ENCODE measurements at regions not wholly inside any gene's neighbourhood (a gene's known extent, or its start where the extent isn't known, plus 50 kb on each side); places are given as distances from the start of the nearest gene placed in this dataset.
A peak's percentile ranks its signal among the peaks of the same experiment; 100 is the strongest.

DNA sequence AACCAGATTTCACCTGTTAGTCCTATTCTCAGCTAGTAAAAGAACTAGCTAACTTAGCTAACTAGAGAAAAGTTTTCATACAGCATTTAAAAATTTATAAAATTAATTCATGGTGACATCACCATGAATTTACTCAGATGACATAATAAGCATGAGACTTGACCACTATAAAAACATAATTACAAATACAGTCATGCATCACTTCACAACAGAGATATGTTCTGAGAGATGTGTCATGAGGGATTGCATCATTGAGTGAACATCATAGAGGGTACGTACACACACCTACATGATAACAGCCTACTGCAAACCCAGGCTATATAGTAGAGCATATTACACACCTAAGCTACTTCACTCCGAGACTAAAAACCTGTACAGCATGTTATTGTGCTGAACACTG lies 481.3 kb upstream of the CHAC2 start:
- no peak for DNase-seq (ENCODE audit: low read depth in 4 of 4, low spot score in 3 of 4)

GRCh38 chr2:53275743-53276142 lies 491.9 kb upstream of the CHAC2 start:
- no peak for DNase-seq (ENCODE audit: low read depth in 4 of 4, low spot score in 3 of 4)

DNA sequence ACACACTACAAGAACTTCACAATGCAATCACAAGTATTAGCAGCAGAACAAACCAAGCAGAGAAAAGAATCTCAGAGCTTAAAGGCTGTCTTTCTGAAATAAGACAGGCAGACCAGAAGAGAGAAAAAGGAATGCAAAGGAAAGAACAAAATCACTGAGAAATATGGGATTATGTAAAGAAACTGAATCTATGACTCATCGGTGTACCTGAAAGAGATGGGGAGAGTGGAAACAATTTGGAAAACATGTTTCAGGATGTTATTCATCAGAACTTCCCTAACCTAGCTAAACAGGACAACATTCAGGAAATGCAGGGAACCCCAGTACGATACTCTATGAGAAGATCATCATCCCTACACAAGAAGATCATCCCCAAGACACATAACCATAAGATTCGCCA lies 499.0 kb upstream of the CHAC2 start:
- DNase-seq (ENCODE audit: low read depth in 4 of 4, low spot score in 3 of 4), result no peak

- DNase-seq (ENCODE audit: low read depth in 4 of 4, low spot score in 3 of 4), result no peak
These were observed 499.5 kb upstream of the CHAC2 start for GRCh38 chr2:53268086-53268485.

- DNase-seq (ENCODE audit: low read depth in 4 of 4, low spot score in 3 of 4), result no peak
These were observed 501.9 kb upstream of the CHAC2 start for GRCh38 chr2:53265544-53266299.

- DNase-seq (ENCODE audit: low read depth in 4 of 4, low spot score in 3 of 4), result no peak
These were observed 507.0 kb upstream of the CHAC2 start for GRCh38 chr2:53260568-53260967.

DNA sequence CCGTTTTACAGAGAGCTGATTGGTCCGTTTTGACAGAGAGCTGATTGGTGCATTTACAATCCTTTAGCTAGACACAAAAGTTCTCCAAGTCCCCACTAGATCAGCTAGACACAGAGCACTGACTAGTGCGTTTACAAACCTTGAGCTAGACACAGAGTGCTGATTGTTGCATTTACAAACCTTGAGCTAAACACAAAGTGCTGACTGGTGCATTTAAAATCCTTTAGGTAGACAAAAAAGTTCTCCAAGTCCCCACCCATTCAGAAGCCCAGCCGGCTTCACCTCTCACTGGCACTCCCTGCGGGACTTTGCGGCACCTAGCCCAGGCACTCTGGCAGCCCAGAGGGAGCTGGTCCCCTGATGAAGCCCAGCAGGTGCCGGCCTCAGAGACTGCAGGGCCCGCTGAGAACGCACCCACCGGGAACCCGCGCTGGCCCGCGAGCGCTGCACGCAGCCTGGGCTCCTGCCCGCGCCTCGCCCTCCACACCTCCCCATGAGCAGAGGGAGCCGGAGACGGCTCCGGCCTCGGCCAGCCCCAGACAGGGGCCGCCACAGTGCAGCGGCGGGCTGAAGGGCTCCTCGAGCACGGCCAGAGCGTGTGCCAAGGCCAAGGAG lies 508.1 kb upstream of the CHAC2 start:
- DNase-seq (ENCODE audit: low read depth in 4 of 4, low spot score in 3 of 4), result no peak

DNA sequence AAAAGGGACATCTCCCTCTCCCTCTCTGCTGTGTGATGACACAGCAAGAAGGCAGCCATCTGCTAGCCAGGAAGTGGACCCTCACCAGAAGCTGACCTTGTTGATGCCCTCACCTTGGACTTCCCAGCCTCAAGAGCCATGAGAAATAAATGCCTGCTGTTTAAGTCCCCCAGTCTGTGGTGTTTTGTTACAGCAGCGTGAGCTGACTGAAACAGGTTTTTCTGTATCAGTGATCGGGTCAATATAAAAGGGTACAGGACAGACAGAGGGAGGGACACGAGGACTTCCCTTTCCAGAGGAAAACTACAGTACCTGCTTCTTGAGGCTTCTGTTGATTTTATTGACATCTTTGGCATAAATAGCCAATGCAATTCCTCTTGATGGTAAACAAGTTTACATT lies 510.3 kb upstream of the CHAC2 start:
- no peak for DNase-seq (ENCODE audit: low read depth in 4 of 4, low spot score in 3 of 4)

- no peak for DNase-seq (ENCODE audit: low read depth in 4 of 4, low spot score in 3 of 4)
These were observed 514.4 kb upstream of the CHAC2 start for GRCh38 chr2:53253244-53253643.

DNA sequence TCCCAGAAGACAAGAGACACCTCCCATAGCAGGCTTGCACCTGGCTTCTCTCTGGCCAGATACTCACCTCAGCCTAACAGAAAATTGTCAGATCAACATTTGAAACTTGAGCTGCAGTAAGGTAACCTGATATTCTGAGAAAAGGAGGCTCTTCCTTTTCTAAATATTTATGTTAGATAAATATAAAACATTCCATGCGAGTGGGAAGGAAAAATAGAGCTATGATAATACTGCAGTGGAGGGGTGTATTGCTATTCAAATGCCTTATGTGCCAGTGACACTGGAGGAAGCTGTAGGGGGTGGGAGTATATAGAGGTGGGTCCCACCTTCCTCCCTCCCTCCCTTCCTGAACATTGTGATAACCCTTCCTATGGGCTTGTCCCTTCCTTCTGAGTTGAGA lies 515.5 kb upstream of the CHAC2 start:
- no peak for DNase-seq (ENCODE audit: low read depth in 4 of 4, low spot score in 3 of 4)

GRCh38 chr2:53247956-53248735 lies 519.5 kb upstream of the CHAC2 start:
- no peak for DNase-seq (ENCODE audit: low read depth in 4 of 4, low spot score in 3 of 4)

GRCh38 chr2:53243430-53243829 lies 524.2 kb upstream of the CHAC2 start:
- no peak for DNase-seq (ENCODE audit: low read depth in 4 of 4, low spot score in 3 of 4)

- no peak for DNase-seq (ENCODE audit: low read depth in 4 of 4, low spot score in 3 of 4)
These were observed 525.5 kb upstream of the CHAC2 start for GRCh38 chr2:53242090-53242489.

DNA sequence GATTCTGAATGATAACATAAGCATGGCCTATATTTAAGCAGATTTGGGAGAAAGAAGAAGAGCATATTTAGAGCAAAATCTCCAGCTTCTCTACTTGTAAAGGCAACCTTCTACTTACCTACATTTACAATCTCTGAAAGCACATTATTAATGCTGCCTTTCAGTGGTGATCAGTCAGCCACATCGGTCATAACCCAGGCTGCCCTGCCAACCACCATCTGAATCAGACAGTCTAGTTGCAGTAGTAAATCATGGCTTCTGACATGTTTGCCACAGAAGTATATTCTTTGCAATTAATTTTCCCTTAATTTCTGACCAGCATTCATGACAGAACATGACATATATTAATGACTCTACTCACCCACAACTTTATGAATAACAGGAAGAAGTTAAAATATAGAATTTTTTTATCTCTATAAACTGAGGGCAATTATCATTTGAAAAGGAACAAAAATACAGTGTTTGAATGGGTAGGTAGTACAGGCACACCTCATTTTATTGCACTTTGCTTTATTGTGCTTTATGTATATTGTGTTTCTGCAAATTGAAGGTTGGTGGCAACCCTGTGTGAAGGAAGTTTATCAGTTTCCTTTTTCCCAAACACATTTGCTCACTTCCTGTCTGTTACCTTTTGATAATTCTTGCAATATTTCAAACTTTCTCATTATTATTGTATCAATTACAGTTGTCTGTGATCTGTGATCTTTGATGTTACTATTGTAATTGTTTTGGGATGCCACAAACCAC lies 531.6 kb upstream of the CHAC2 start:
- peak in 1 of 4 donors; percentile 33 for DNase-seq (ENCODE audit: low read depth in 4 of 4, low spot score in 3 of 4)

- DNase-seq (ENCODE audit: low read depth in 4 of 4, low spot score in 3 of 4), result no peak
These were observed 533.1 kb upstream of the CHAC2 start for GRCh38 chr2:53234548-53234903.

- no peak for DNase-seq (ENCODE audit: low read depth in 4 of 4, low spot score in 3 of 4)
These were observed 533.7 kb upstream of the CHAC2 start for GRCh38 chr2:53233759-53234547.

DNA sequence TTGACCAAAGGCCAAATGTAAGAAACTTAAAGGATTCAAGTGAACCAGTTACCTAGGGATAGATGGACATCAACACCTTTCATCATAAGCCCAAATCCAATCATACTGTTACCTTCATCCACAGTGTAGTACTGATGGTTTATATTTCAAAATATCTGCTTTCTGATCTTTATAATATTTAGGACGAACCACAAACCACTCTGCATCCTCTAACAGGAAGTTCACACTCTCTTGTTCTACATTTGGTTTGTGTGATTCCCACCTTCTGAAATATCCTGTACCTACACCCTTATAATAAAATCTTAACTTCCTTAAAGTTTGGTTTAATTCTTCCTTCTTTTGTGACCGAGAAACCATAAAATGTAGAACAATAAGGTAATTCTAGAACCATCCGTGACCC lies 535.7 kb upstream of the CHAC2 start:
- no peak for DNase-seq (ENCODE audit: low read depth in 4 of 4, low spot score in 3 of 4)

- no peak for DNase-seq (ENCODE audit: low read depth in 4 of 4, low spot score in 3 of 4)
These were observed 536.9 kb upstream of the CHAC2 start for GRCh38 chr2:53230691-53231090.

DNA sequence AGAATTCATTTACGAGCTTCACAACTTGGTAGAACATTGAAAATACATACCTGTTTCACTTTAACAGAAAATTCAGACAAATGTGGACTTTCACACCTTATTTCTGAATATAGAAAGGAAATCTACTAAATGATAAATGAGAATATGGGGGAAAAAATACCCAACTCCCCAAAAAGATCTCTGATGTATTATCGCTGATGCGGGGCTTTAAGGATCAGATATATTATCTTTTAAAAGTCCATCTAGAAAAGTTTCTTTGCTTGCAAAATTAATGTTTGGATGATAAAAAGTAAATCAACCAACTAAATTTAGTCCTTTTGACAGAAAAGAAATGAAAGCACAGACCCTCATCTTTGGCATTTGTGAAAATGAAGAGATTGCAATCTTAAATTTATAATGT lies 540.1 kb upstream of the CHAC2 start:
- no peak for DNase-seq (ENCODE audit: low read depth in 4 of 4, low spot score in 3 of 4)

DNA sequence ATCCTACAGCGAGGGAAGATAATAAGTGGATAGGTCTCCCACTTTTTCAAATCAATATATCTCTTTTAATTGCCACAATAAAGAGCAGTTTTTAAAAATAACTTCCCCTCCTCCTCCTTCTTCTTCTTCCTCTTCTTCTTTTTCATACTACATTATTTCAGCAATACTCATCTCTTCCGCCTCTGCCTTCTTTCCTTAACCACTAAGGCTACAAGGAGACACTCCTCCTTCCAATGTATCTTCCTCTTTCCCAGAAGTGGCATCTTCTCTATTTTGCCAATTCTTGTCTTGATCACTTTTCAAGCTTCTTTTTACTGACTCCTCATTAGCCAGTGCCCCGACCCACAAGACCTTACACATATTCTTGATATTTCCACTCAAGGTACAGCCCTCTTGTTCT lies 546.6 kb upstream of the CHAC2 start:
- DNase-seq (ENCODE audit: low read depth in 4 of 4, low spot score in 3 of 4), result no peak
